ENCODE measurements at regions not wholly inside any gene's neighbourhood (a gene's known extent, or its start where the extent isn't known, plus 50 kb on each side); places are given as distances from the start of the nearest gene placed in this dataset.
"Not testable (repeated sequence)": the region's sequence is repeated elsewhere in the genome, so short reads cannot be mapped to it uniquely, and the experiment has no call there.

- DNase-seq: no peak
Measured at GRCh38 chr2:31660812-31661335, 80.1 kb upstream of the SRD5A2 start.

- DNase-seq: no peak
Measured at GRCh38 chr2:31660165-31660564, 79.4 kb upstream of the SRD5A2 start.

- DNase-seq: no peak
Measured at GRCh38 chr2:31654241-31654640, 73.5 kb upstream of the SRD5A2 start.

GRCh38 chr2:31651736-31652135 is 71.0 kb upstream of the SRD5A2 start:
- no peak for DNase-seq

GRCh38 chr2:31651267-31651666 is 70.5 kb upstream of the SRD5A2 start:
- no peak for DNase-seq

- no peak for DNase-seq
Measured at GRCh38 chr2:31644551-31644950, 63.8 kb upstream of the SRD5A2 start.

- no peak for DNase-seq
Measured at GRCh38 chr2:31642707-31643106, 62.0 kb upstream of the SRD5A2 start.

GRCh38 chr2:31632201-31632600 is 51.5 kb upstream of the SRD5A2 start:
- DNase-seq: not testable (repeated sequence)

Measured in muscle of back (tissue), 3 donors.